IMR-90 (cell line): ENCODE measurements at regions not wholly inside any gene's neighbourhood (a gene's known extent, or its start where the extent isn't known, plus 50 kb on each side); places are given as distances from the start of the nearest gene placed in this dataset.
A peak's percentile ranks its signal among the peaks of the same experiment; 100 is the strongest.

Experiments
- ATAC-seq: fragments of 200-7000 bp; cut with Tn5 transposase; 2 replicates; pipeline ENCODE4 v1.9.1; 2020; ENCODE audit warnings: low read depth, mild to moderate bottlenecking, moderate library complexity
- BruUV-seq: library from RNA; stranded (reverse); fragments of 400-500 nt; replicated peaks from 2 replicates; lab custom pipeline; 2021; lab: Mats Ljungman, UMichigan
- CTCF ChIA-PET: fragments of 300-600 bp; formaldehyde crosslinking; extraction: SDS; loops from one replicate; lab custom pipeline; 2021; ENCODE audit warnings: antibody characterized with exemption; lab: Yijun Ruan, JAX
- POLR2A ChIA-PET: fragments of 300-600 bp; sonication (Branson Sonifier 250); formaldehyde crosslinking; loops from one replicate; lab custom pipeline; 2022; ENCODE audit warnings: antibody characterized with exemption; ENCODE audit not compliant: unreplicated experiment; lab: Charles Lee
- DNase-seq: peaks from one replicate; pipeline ENCODE4 v3.0.0; 2013
- H2AFZ ChIP-seq: replicated peaks from 2 replicates; pipeline ENCODE3; 2013; ENCODE audit warnings: low read length, mild to moderate bottlenecking; ENCODE audit not compliant: poor library complexity
- H2AK5ac ChIP-seq: 2 replicates; pipeline ENCODE4 v1.6.1; 2013; ENCODE audit warnings: low read depth, low read length, inconsistent platforms
- H2AK9ac ChIP-seq: replicated peaks from 2 replicates; pipeline ENCODE3; 2013; ENCODE audit warnings: mild to moderate bottlenecking, low read depth, low read length, moderate library complexity; ENCODE audit not compliant: poor library complexity
- H2BK120ac ChIP-seq: 2 replicates; pipeline ENCODE4 v1.6.1; 2013; ENCODE audit warnings: low read depth, low read length, inconsistent platforms
- H2BK15ac ChIP-seq: 3 replicates; pipeline ENCODE4 v1.6.1; 2013; ENCODE audit warnings: low read depth, low read length, inconsistent platforms
- H2BK20ac ChIP-seq: 2 replicates; pipeline ENCODE4 v1.6.1; 2013; ENCODE audit warnings: low read depth, mild to moderate bottlenecking, inconsistent platforms, low read length, moderate library complexity
- H2BK5ac ChIP-seq: 2 replicates; pipeline ENCODE4 v1.6.1; 2013; ENCODE audit warnings: mild to moderate bottlenecking, low read depth, low read length, inconsistent platforms; ENCODE audit not compliant: poor library complexity, severe bottlenecking
- H3K14ac ChIP-seq: replicated peaks from 2 replicates; pipeline ENCODE4 v1.6.1; 2013; ENCODE audit warnings: low read depth, low read length, inconsistent platforms
- H3K18ac ChIP-seq: 2 replicates; pipeline ENCODE4 v1.6.1; 2013; ENCODE audit warnings: low read depth, low read length, control low read depth
- H3K23ac ChIP-seq: 2 replicates; pipeline ENCODE4 v1.6.1; 2013; ENCODE audit warnings: low read depth, low read length, inconsistent platforms
- H3K27ac ChIP-seq: 2 replicates; pipeline ENCODE4 v1.5.1; 2013; ENCODE audit warnings: mild to moderate bottlenecking, control low read depth, low read length; ENCODE audit not compliant: insufficient read depth
- H3K27me3 ChIP-seq: 2 replicates; pipeline ENCODE4 v1.6.1; 2013; ENCODE audit warnings: low read length; ENCODE audit not compliant: control insufficient read depth, insufficient read depth
- H3K36me3 ChIP-seq: 2 replicates; pipeline ENCODE4 v1.6.1; 2013; ENCODE audit warnings: low read length, mixed read lengths; ENCODE audit not compliant: control insufficient read depth, insufficient read depth
- H3K4ac ChIP-seq: 2 replicates; pipeline ENCODE4 v1.6.1; 2013; ENCODE audit warnings: low read depth, low read length, inconsistent platforms
- H3K4me1 ChIP-seq: 2 replicates; pipeline ENCODE4 v1.6.1; 2013; ENCODE audit warnings: low read length, mixed read lengths; ENCODE audit not compliant: control insufficient read depth, insufficient read depth
- H3K4me2 ChIP-seq: 2 replicates; pipeline ENCODE4 v1.6.1; 2013; ENCODE audit warnings: low read depth, mild to moderate bottlenecking, control low read depth, low read length, moderate library complexity
- H3K4me3 ChIP-seq: 2 replicates; pipeline ENCODE4 v1.5.1; 2013; ENCODE audit warnings: low read depth, mild to moderate bottlenecking, control low read depth, low read length, moderate library complexity; ENCODE audit not compliant: insufficient read depth
- H3K56ac ChIP-seq: 2 replicates; pipeline ENCODE4 v1.6.1; 2013; ENCODE audit warnings: low read length, inconsistent platforms; ENCODE audit not compliant: insufficient read depth; ENCODE audit errors: extremely low read depth
- H3K79me1 ChIP-seq, 2 experiments: 2 replicates each; pipeline ENCODE4 v1.6.1; 2013; ENCODE audit warnings: low read length in 2 of 2, inconsistent platforms in 1 of 2, low read depth in 1 of 2
- H3K9ac ChIP-seq: 2 replicates; pipeline ENCODE4 v1.6.1; 2013; ENCODE audit warnings: low read depth, low read length, control low read depth
- H3K9me1 ChIP-seq: 2 replicates; pipeline ENCODE4 v1.6.1; 2013; ENCODE audit warnings: low read length, inconsistent platforms; ENCODE audit not compliant: insufficient read depth
- H3K9me3 ChIP-seq: 2 replicates; pipeline ENCODE4 v1.6.1; 2013; ENCODE audit warnings: low read length; ENCODE audit not compliant: control insufficient read depth, insufficient read depth
- H4K20me1 ChIP-seq: 2 replicates; pipeline ENCODE4 v1.6.1; 2013; ENCODE audit warnings: low read length, inconsistent platforms; ENCODE audit not compliant: insufficient read depth
- H4K5ac ChIP-seq: 2 replicates; pipeline ENCODE4 v1.6.1; 2013; ENCODE audit warnings: mild to moderate bottlenecking, low read depth, low read length, control low read depth
- H4K8ac ChIP-seq, 2 experiments: 2 replicates each; pipeline ENCODE4 v1.6.1; 2013; ENCODE audit warnings: low read depth in 2 of 2, low read length in 2 of 2, control low read depth in 1 of 2, inconsistent platforms in 1 of 2
- H4K91ac ChIP-seq: 2 replicates; pipeline ENCODE4 v1.6.1; 2013; ENCODE audit warnings: low read depth, low read length, inconsistent platforms; ENCODE audit not compliant: insufficient read depth
- BHLHE40 ChIP-seq: fragments of 150-350 bp; IDR thresholded peaks from 2 replicates; pipeline ENCODE4 v1.6.1; 2016; ENCODE audit warnings: mild to moderate bottlenecking, low read depth, low read length
- CEBPB ChIP-seq: IDR thresholded peaks from 2 replicates; pipeline ENCODE4 v1.6.1; 2012; ENCODE audit warnings: low read depth, low read length, improper control_type of control experiment
- CHD1 ChIP-seq: IDR thresholded peaks from 2 replicates; pipeline ENCODE4 v1.6.1; 2012; ENCODE audit warnings: low read depth, low read length, improper control_type of control experiment
- FOS ChIP-seq: fragments of 150-350 bp; IDR thresholded peaks from 2 replicates; pipeline ENCODE4 v1.6.1; 2016; ENCODE audit warnings: low read depth, low read length
- MAFK ChIP-seq: IDR thresholded peaks from 2 replicates; pipeline ENCODE4 v1.6.1; 2012; ENCODE audit warnings: low read depth, low read length, improper control_type of control experiment
- MAZ ChIP-seq: IDR thresholded peaks from 2 replicates; pipeline ENCODE4 v1.6.1; 2012; ENCODE audit warnings: low read depth, mild to moderate bottlenecking, low read length, improper control_type of control experiment, moderate library complexity, borderline replicate concordance
- MXI1 ChIP-seq: IDR thresholded peaks from 2 replicates; pipeline ENCODE4 v1.6.1; 2012; ENCODE audit warnings: low read depth, mild to moderate bottlenecking, low read length, moderate library complexity, borderline replicate concordance
- NFE2L2 ChIP-seq: fragments of 150-350 bp; IDR thresholded peaks from 2 replicates; pipeline ENCODE4 v1.6.1; 2016; ENCODE audit warnings: low read depth, mild to moderate bottlenecking, low read length
- POLR2A ChIP-seq: IDR thresholded peaks from 2 replicates; pipeline ENCODE4 v1.6.1; 2012; ENCODE audit warnings: mild to moderate bottlenecking, low read depth, low read length
- RAD21 ChIP-seq: IDR thresholded peaks from 2 replicates; pipeline ENCODE4 v1.6.1; 2012; ENCODE audit warnings: low read length, improper control_type of control experiment
- RCOR1 ChIP-seq: IDR thresholded peaks from 2 replicates; pipeline ENCODE4 v1.6.1; 2012; ENCODE audit warnings: mild to moderate bottlenecking, low read length, improper control_type of control experiment; ENCODE audit not compliant: insufficient replicate concordance
- RFX5 ChIP-seq: IDR thresholded peaks from 2 replicates; pipeline ENCODE4 v1.8.0; 2012; ENCODE audit warnings: low read depth, mild to moderate bottlenecking, low read length, moderate library complexity
- SMC3 ChIP-seq: fragments of 150-350 bp; IDR thresholded peaks from 2 replicates; pipeline ENCODE4 v1.6.1; 2016; ENCODE audit warnings: low read depth, mild to moderate bottlenecking, antibody characterized with exemption, low read length, moderate library complexity
- WGBS, 2 experiments: methylation state at CpG; one replicate each; pipeline versions ENCODE4 v1.1.5 to v1.1.7; 2013; ENCODE audit warnings: missing lambda C conversion rate in 2 of 2; ENCODE audit not compliant: insufficient read length in 1 of 2; ENCODE audit errors: extremely low coverage in 2 of 2; 5-methylcytosine and 5-hydroxymethylcytosine counted together
- dilution Hi-C: fragments of 300-500 bp; cut with HindIII; formaldehyde crosslinking; loops from one replicate; pipeline ENCODE4 v1.14.3; 2018; ENCODE audit warnings: low sequenced_read_pairs; ENCODE audit not compliant: unreplicated experiment
- in situ Hi-C: fragments of 300-500 bp; cut with MboI; formaldehyde crosslinking; loops from 3 replicates; pipeline ENCODE4 v1.14.3; 2019; ENCODE audit warnings: low sequenced_read_pairs, inconsistent platforms, mixed read lengths
- intact Hi-C: fragments of 100-400 bp; cut with micrococcal nuclease; formaldehyde crosslinking; loops from 2 replicates; pipeline ENCODE4 v1.10.0; 2022
- TF ChIP-seq, protein P1 (sequence below): fragments of 150-350 bp; IDR thresholded peaks from 2 replicates; pipeline ENCODE4 v1.6.1; 2017; ENCODE audit warnings: mild to moderate bottlenecking, antibody characterized with exemption, low read length, low read depth
- TF ChIP-seq, protein P2 (sequence below): conservative IDR thresholded peaks from 2 replicates; pipeline ENCODE4 v1.5.1; 2012; ENCODE audit warnings: mild to moderate bottlenecking, low read depth, low read length, improper control_type of control experiment
- TF ChIP-seq, protein P3 (sequence below): fragments of 150-350 bp; IDR thresholded peaks from 2 replicates; pipeline ENCODE4 v1.6.1; 2016; ENCODE audit warnings: low read depth, mild to moderate bottlenecking, low read length, moderate library complexity, borderline replicate concordance

DNA sequence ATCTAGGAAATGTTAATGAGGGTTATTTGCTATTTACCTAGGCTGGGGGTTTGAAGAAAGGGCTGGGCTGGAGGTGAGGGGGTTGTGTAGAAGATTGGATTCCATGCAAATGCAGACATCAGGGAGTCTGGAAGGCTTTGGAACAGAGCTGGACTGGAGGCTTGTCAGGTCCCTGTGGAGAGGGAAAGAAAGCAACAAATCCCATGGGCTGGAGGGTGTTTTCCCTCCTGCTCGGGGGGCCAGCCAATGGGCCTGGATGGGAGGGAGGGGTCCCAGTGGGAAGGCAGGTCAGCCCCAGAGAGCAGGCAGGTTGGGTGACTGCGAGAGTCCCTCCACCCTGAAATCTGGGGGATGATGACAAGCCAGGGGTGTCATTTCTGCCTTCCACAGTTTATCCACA lies 431.8 kb downstream of the RPS24 start:
- Histone ChIP-seq H3K36me3 (no peaks in the 10 kb centered on the region), H3K4me1 (peaks cover 2% of the 10 kb centered on the region; the same call in 1 of the 2 replicates), H3K14ac (no peak overlapping the region), H3K27ac (no peak overlapping the region), H2BK120ac (no peak overlapping the region), H3K9me1 (0 out of 2 replicates have a peak, but pooled peaks cover 4% of the 10 kb centered on the region), H2AK9ac (peak overlapping the region; percentile 15), H3K18ac (no peak overlapping the region), H2BK5ac (no peak overlapping the region), H4K8ac (no peak overlapping the region), H2AK5ac (0 out of 2 replicates have a peak overlapping the region, but pooled peaks have one; percentile 57), H3K27me3 (no peaks in the 10 kb centered on the region), H3K9ac (no peak overlapping the region), H2BK15ac (no peak overlapping the region), H2BK20ac (no peak overlapping the region), H3K23ac (no peak overlapping the region), H4K5ac (no peak overlapping the region), H4K20me1 (no peaks in the 10 kb centered on the region), H3K9me3 (no peaks in the 10 kb centered on the region), H3K4me2 (no peak overlapping the region), H3K4ac (no peak overlapping the region), H4K91ac (no peak overlapping the region), H3K79me1 (no peaks in the 10 kb centered on the region), H2AFZ (no peak overlapping the region), H3K4me3 (no peak overlapping the region), H3K56ac (no peak overlapping the region)
- dilution Hi-C loops (no loop called here), in situ Hi-C loops (no loop called here), intact Hi-C loops (no loop called here)
- no CpG with 5 or more reads among the region's 2 CpGs for WGBS, 2 experiments
- ATAC-seq, result no peak
- ChIA-PET CTCF (no interaction called here), POLR2A (no interaction called here)
- TF ChIP-seq SMC3 (no peak), CHD1 (no peak), RFX5 (no peak), NFE2L2 (no peak), MAZ (no peak), RAD21 (no peak), FOS (no peak), MAFK (no peak), BHLHE40 (no peak), CEBPB (no peak), MXI1 (no peak), RCOR1 (no peak), POLR2A (no peak)
- TF ChIP-seq, protein P1, sequence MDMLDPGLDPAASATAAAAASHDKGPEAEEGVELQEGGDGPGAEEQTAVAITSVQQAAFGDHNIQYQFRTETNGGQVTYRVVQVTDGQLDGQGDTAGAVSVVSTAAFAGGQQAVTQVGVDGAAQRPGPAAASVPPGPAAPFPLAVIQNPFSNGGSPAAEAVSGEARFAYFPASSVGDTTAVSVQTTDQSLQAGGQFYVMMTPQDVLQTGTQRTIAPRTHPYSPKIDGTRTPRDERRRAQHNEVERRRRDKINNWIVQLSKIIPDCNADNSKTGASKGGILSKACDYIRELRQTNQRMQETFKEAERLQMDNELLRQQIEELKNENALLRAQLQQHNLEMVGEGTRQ, result no peak
- TF ChIP-seq, protein P2, sequence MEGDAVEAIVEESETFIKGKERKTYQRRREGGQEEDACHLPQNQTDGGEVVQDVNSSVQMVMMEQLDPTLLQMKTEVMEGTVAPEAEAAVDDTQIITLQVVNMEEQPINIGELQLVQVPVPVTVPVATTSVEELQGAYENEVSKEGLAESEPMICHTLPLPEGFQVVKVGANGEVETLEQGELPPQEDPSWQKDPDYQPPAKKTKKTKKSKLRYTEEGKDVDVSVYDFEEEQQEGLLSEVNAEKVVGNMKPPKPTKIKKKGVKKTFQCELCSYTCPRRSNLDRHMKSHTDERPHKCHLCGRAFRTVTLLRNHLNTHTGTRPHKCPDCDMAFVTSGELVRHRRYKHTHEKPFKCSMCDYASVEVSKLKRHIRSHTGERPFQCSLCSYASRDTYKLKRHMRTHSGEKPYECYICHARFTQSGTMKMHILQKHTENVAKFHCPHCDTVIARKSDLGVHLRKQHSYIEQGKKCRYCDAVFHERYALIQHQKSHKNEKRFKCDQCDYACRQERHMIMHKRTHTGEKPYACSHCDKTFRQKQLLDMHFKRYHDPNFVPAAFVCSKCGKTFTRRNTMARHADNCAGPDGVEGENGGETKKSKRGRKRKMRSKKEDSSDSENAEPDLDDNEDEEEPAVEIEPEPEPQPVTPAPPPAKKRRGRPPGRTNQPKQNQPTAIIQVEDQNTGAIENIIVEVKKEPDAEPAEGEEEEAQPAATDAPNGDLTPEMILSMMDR, result no peak
- TF ChIP-seq, protein P3, sequence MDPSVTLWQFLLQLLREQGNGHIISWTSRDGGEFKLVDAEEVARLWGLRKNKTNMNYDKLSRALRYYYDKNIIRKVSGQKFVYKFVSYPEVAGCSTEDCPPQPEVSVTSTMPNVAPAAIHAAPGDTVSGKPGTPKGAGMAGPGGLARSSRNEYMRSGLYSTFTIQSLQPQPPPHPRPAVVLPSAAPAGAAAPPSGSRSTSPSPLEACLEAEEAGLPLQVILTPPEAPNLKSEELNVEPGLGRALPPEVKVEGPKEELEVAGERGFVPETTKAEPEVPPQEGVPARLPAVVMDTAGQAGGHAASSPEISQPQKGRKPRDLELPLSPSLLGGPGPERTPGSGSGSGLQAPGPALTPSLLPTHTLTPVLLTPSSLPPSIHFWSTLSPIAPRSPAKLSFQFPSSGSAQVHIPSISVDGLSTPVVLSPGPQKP, result no peak
- no peak for DNase-seq
- BruUV-seq, result no TSS peak
